K562 (cell line): ENCODE measurements at regions not wholly inside any gene's neighbourhood (a gene's known extent, or its start where the extent isn't known, plus 50 kb on each side); places are given as distances from the start of the nearest gene placed in this dataset.

Source experiments
- ATAC-seq: fragments of 200-7000 bp; cut with Tn5 transposase; 3 replicates; pipeline ENCODE4 v1.9.1; 2020; ENCODE audit warnings: moderate library complexity
- BruUV-seq: library from RNA; stranded (reverse); fragments of 400-500 nt; replicated peaks from 2 replicates; lab custom pipeline; 2021; lab: Mats Ljungman, UMichigan
- CTCF ChIA-PET: fragments of 300-600 bp; formaldehyde crosslinking; extraction: SDS; loops from one replicate; lab custom pipeline; 2021; ENCODE audit warnings: low intra/inter-chr PET ratio; lab: Yijun Ruan, JAX
- POLR2A ChIA-PET: fragments of 300-600, 350-650 bp; sonication (Branson Sonifier 250); formaldehyde crosslinking; extraction: SDS; loops from one replicate; lab custom pipeline; 2021; ENCODE audit warnings: antibody characterized with exemption, inconsistent platforms; lab: Yijun Ruan, JAX
- DNase-seq, 4 experiments: peaks; one replicate each; pipeline versions ENCODE4 v3.0.0 to v3.0.0-alpha.2; 2011 to 2018; ENCODE audit warnings: low spot score in 3 of 4, mixed read lengths in 3 of 4; ENCODE audit errors: extremely low read depth in 1 of 4
- FAIRE-seq: peaks from 2 replicates; lab custom pipeline; 2011; peaks lifted over from hg19 to GRCh38; lab: Jason Lieb, UNC
- H2AFZ ChIP-seq: 2 replicates; pipeline ENCODE4 v1.6.0; 2011; ENCODE audit warnings: low read depth, low read length, control low read depth, inconsistent platforms
- H3K27ac ChIP-seq: fragments of 200-600 bp; 3 replicates; pipeline ENCODE4 v1.8.0; 2011; ENCODE audit warnings: low read depth, mild to moderate bottlenecking, control low read depth, inconsistent platforms, low read length, moderate library complexity, mixed read lengths; ENCODE audit errors: extremely low read depth
- H3K27me3 ChIP-seq, 2 experiments: fragments of 300-600 bp in 1 of 2; 2 replicates in 1 of 2; 3 replicates in 1 of 2; pipeline versions ENCODE4 v1.6.0 to v1.8.0; 2011; ENCODE audit warnings: inconsistent platforms in 2 of 2, low read length in 2 of 2, mild to moderate bottlenecking in 1 of 2, mixed read lengths in 1 of 2, moderate library complexity in 1 of 2; ENCODE audit not compliant: control insufficient read depth in 2 of 2, insufficient read depth in 2 of 2
- H3K36me3 ChIP-seq: fragments of 300-600 bp; 3 replicates; pipeline ENCODE4 v1.8.0; 2011; ENCODE audit warnings: mild to moderate bottlenecking, low read length, inconsistent platforms; ENCODE audit not compliant: control insufficient read depth, insufficient read depth
- H3K4me1 ChIP-seq, 2 experiments: fragments of 200-600 bp in 1 of 2; replicated peaks in 1 of 2; 2 replicates in 1 of 2; 3 replicates in 1 of 2; pipeline versions ENCODE4 v1.5.1 to v1.8.0; 2011; ENCODE audit warnings: inconsistent platforms in 2 of 2, low read length in 2 of 2, mild to moderate bottlenecking in 1 of 2, mixed read lengths in 1 of 2, moderate library complexity in 1 of 2; ENCODE audit not compliant: control insufficient read depth in 2 of 2, insufficient read depth in 2 of 2
- H3K4me2 ChIP-seq: 2 replicates; pipeline ENCODE4 v1.6.1; 2011; ENCODE audit warnings: low read length, control low read depth, inconsistent platforms, mixed read lengths; ENCODE audit not compliant: insufficient read depth
- H3K4me3 ChIP-seq: fragments of 200-600 bp; sonication (generic), shearing (Covaris generic); 2 replicates; pipeline ENCODE4 v1.5.1; 2016; ENCODE audit warnings: control low read depth, inconsistent platforms
- H3K79me2 ChIP-seq: fragments of 200-600 bp; 3 replicates; pipeline ENCODE4 v1.8.0; 2011; ENCODE audit warnings: low read length, inconsistent platforms; ENCODE audit not compliant: control insufficient read depth, insufficient read depth
- H3K9ac ChIP-seq, 2 experiments: 2 replicates each; pipeline versions ENCODE4 v1.6.0 to v1.6.1; 2011; ENCODE audit warnings: low read depth in 2 of 2, low read length in 2 of 2, control low read depth in 1 of 2, inconsistent platforms in 1 of 2, mild to moderate bottlenecking in 1 of 2, mixed read lengths in 1 of 2; ENCODE audit not compliant: insufficient read depth in 1 of 2
- H3K9me1 ChIP-seq: one replicate; pipeline ENCODE4 v1.6.0; 2011; ENCODE audit warnings: inconsistent platforms, mild to moderate bottlenecking, low read length, moderate library complexity; ENCODE audit not compliant: control insufficient read depth, insufficient read depth
- H3K9me3 ChIP-seq: replicated peaks from 2 replicates; pipeline ENCODE4 v1.5.1; 2011; ENCODE audit warnings: low read depth, low read length, inconsistent platforms; ENCODE audit not compliant: control insufficient read depth, insufficient read depth
- H4K20me1 ChIP-seq: replicated peaks from 2 replicates; pipeline ENCODE4 v1.6.1; 2011; ENCODE audit warnings: low read length, inconsistent platforms, mixed read lengths; ENCODE audit not compliant: control insufficient read depth, insufficient read depth
- BCLAF1 ChIP-seq, 2 experiments: fragments of 450-650 bp in 1 of 2; IDR thresholded peaks; 2 replicates each; pipeline ENCODE4 v1.6.1; 2011 to 2017; ENCODE audit warnings: low read depth in 2 of 2, antibody characterized with exemption in 1 of 2, borderline replicate concordance in 1 of 2, low read length in 1 of 2, mild to moderate bottlenecking in 1 of 2, mixed read lengths in 1 of 2; ENCODE audit not compliant: control insufficient read depth in 1 of 2
- KDM4B ChIP-seq, 2 experiments: fragments of 450-650 bp in 1 of 2; sonication (generic) in 1 of 2; IDR thresholded peaks; 2 replicates each; pipeline ENCODE4 v1.6.1; 2016 to 2017; ENCODE audit warnings: borderline replicate concordance in 2 of 2, antibody characterized with exemption in 1 of 2, low read depth in 1 of 2, mild to moderate bottlenecking in 1 of 2
- ZNF316 ChIP-seq: fragments of 450-650 bp; IDR thresholded peaks from 2 replicates; pipeline ENCODE4 v1.6.1; 2016
- WGBS: fragments of 100-300 bp; shearing (Covaris generic); methylation state at CpG from one replicate; pipeline ENCODE4 v1.1.6; 2016; ENCODE audit warnings: low coverage, mixed read lengths; ENCODE audit not compliant: insufficient coverage; ENCODE audit errors: missing lambda C conversion rate; 5-methylcytosine and 5-hydroxymethylcytosine counted together
- in situ Hi-C: fragments of 300-500 bp; cut with MboI; formaldehyde crosslinking; loops from 4 replicates; pipeline ENCODE4 v1.15.0; 2018; ENCODE audit warnings: inconsistent platforms, mixed read lengths
- intact Hi-C: fragments of 100-400 bp; cut with micrococcal nuclease; formaldehyde crosslinking; loops from 2 replicates; pipeline ENCODE4 v1.14.2; 2022

- ChIA-PET POLR2A (interaction anchor here (0.5 to 1.0 kb wide), 3 partner anchors 18 to 737 kb away, joined by 3 to 4 read pairs (median 3); no protein-coding TSS in a partner anchor), CTCF (interaction anchor here (1.9 kb wide), 1 partner anchor 88 kb away, joined by 7 read pairs; no protein-coding TSS in a partner anchor)
- Histone ChIP-seq H3K9me3 (no peaks in the 10 kb centered on the region), H3K27ac (no peak overlapping the region), H3K4me1 (no peaks in the 10 kb centered on the region), H3K79me2 (no peaks in the 10 kb centered on the region), H3K4me2 (no peak overlapping the region), H4K20me1 (0 out of 2 replicates have a peak, but pooled peaks cover 7% of the 10 kb centered on the region), H3K9me1 (no peaks in the 10 kb centered on the region), H2AFZ (no peak overlapping the region), H3K4me3 (no peak overlapping the region), H3K36me3 (no peaks in the 10 kb centered on the region), H3K27me3 (peaks cover 27 to 52% of the 10 kb centered on the region in 2 experiments), H3K9ac (no peak overlapping the region)
- in situ Hi-C loops: no loop called here
- FAIRE-seq (no peak), ATAC-seq (no peak), DNase-seq (no peak)
- no TSS peak for BruUV-seq
- intact Hi-C loops: no loop called here
- TF ChIP-seq ZNF316: 0 out of 2 replicates have a peak, but pooled peaks have one; percentile 32
- TF ChIP-seq KDM4B (IDR thresholded peaks at IDR 0.05; ENCODE audit: borderline replicate concordance in 2 of 2, low read depth in 1 of 2): no peak
- TF ChIP-seq BCLAF1 (IDR thresholded peaks at IDR 0.05; ENCODE audit: borderline replicate concordance in 1 of 2, control insufficient read depth in 1 of 2, low read depth in 2 of 2, low read length in 1 of 2): no peak
- under 1% methylated on average over 8 of the region's 8 CpGs for WGBS
These were observed 88.9 kb upstream of the FOXP4 start for GRCh38 chr6:41457303-41457670.
